ENCODE measurements at regions not wholly inside any gene's neighbourhood (a gene's known extent, or its start where the extent isn't known, plus 50 kb on each side); places are given as distances from the start of the nearest gene placed in this dataset.

GRCh38 chr2:19838616-19839015 is 63.2 kb downstream of the TTC32 start:
- H3F3A ChIP-seq (ENCODE audit: insufficient read depth, low read length) = no peaks in the 10 kb centered on the region
- DNase-seq = no peak
- H4K20me1 ChIP-seq (ENCODE audit: insufficient read depth, low read length) = no peaks in the 10 kb centered on the region
- no peak overlapping the region for H2AFZ ChIP-seq (ENCODE audit: low read length)
- no peaks in the 10 kb centered on the region for H3K4me1 ChIP-seq (ENCODE audit: low read length)
- H3K27ac ChIP-seq (ENCODE audit: low read length) = no peak overlapping the region
- H3K4me3 ChIP-seq (ENCODE audit: low read length) = no peak overlapping the region
- no peak overlapping the region for H3K9ac ChIP-seq (ENCODE audit: low read length)
- no peak overlapping the region for H3K4me2 ChIP-seq (ENCODE audit: low read depth, low read length)
- H3K9me2 ChIP-seq (replicated peaks; ENCODE audit: insufficient read depth, low read length) = no peaks in the 10 kb centered on the region
- H3K36me3 ChIP-seq (replicated peaks; ENCODE audit: insufficient read depth, low read length) = no peaks in the 10 kb centered on the region
- no peaks in the 10 kb centered on the region for H3K79me2 ChIP-seq (ENCODE audit: low read length)
- TF ChIP-seq CTCF (IDR thresholded peaks at IDR 0.05; ENCODE audit: low read length) = no peak
- no peaks in the 10 kb centered on the region for H3K27me3 ChIP-seq (replicated peaks; ENCODE audit: insufficient read depth, low read length)
- no peaks in the 10 kb centered on the region for H3K9me3 ChIP-seq (replicated peaks; ENCODE audit: insufficient read depth, low read length)

- no peak overlapping the region for H3K4me2 ChIP-seq (ENCODE audit: low read depth, low read length)
- H3K4me1 ChIP-seq (ENCODE audit: low read length) = no peaks in the 10 kb centered on the region
- H3K79me2 ChIP-seq (ENCODE audit: low read length) = no peaks in the 10 kb centered on the region
- no peaks in the 10 kb centered on the region for H3K27me3 ChIP-seq (replicated peaks; ENCODE audit: insufficient read depth, low read length)
- H3K9me3 ChIP-seq (replicated peaks; ENCODE audit: insufficient read depth, low read length) = no peaks in the 10 kb centered on the region
- no peaks in the 10 kb centered on the region for H3K9me2 ChIP-seq (replicated peaks; ENCODE audit: insufficient read depth, low read length)
- no peak overlapping the region for H3K27ac ChIP-seq (ENCODE audit: low read length)
- no peak overlapping the region for H2AFZ ChIP-seq (ENCODE audit: low read length)
- H3K9ac ChIP-seq (ENCODE audit: low read length) = no peak overlapping the region
- no peak for TF ChIP-seq CTCF (IDR thresholded peaks at IDR 0.05; ENCODE audit: low read length)
- TF ChIP-seq EZH2phosphoT487 (IDR thresholded peaks at IDR 0.05; ENCODE audit: low read length) = no peak
- TF ChIP-seq EZH2 (optimal IDR thresholded peaks at IDR 0.05; ENCODE audit: low read depth, low read length) = no peak
- H3K36me3 ChIP-seq (replicated peaks; ENCODE audit: insufficient read depth, low read length) = no peaks in the 10 kb centered on the region
- no peak overlapping the region for H3K4me3 ChIP-seq (ENCODE audit: low read length)
- DNase-seq = no peak
- no peaks in the 10 kb centered on the region for H3F3A ChIP-seq (ENCODE audit: insufficient read depth, low read length)
- no peaks in the 10 kb centered on the region for H4K20me1 ChIP-seq (ENCODE audit: insufficient read depth, low read length)
Measured at GRCh38 chr2:19837235-19837766, 64.5 kb downstream of the TTC32 start.

GRCh38 chr2:19835781-19836281 is 66.0 kb downstream of the TTC32 start:
- H3F3A ChIP-seq (ENCODE audit: insufficient read depth, low read length) = no peaks in the 10 kb centered on the region
- H3K79me2 ChIP-seq (ENCODE audit: low read length) = no peaks in the 10 kb centered on the region
- H3K4me3 ChIP-seq (ENCODE audit: low read length) = no peak overlapping the region
- H3K4me2 ChIP-seq (ENCODE audit: low read depth, low read length) = no peak overlapping the region
- no peaks in the 10 kb centered on the region for H3K27me3 ChIP-seq (replicated peaks; ENCODE audit: insufficient read depth, low read length)
- no peaks in the 10 kb centered on the region for H3K4me1 ChIP-seq (ENCODE audit: low read length)
- H4K20me1 ChIP-seq (ENCODE audit: insufficient read depth, low read length) = no peaks in the 10 kb centered on the region
- H3K36me3 ChIP-seq (replicated peaks; ENCODE audit: insufficient read depth, low read length) = no peaks in the 10 kb centered on the region
- H3K9me3 ChIP-seq (replicated peaks; ENCODE audit: insufficient read depth, low read length) = no peaks in the 10 kb centered on the region
- H3K9ac ChIP-seq (ENCODE audit: low read length) = no peak overlapping the region
- no peaks in the 10 kb centered on the region for H3K9me2 ChIP-seq (replicated peaks; ENCODE audit: insufficient read depth, low read length)
- no peak for DNase-seq
- TF ChIP-seq EZH2 (optimal IDR thresholded peaks at IDR 0.05; ENCODE audit: low read depth, low read length) = no peak
- TF ChIP-seq CTCF (IDR thresholded peaks at IDR 0.05; ENCODE audit: low read length) = no peak
- no peak for TF ChIP-seq EZH2phosphoT487 (IDR thresholded peaks at IDR 0.05; ENCODE audit: low read length)
- no peak overlapping the region for H2AFZ ChIP-seq (ENCODE audit: low read length)
- H3K27ac ChIP-seq (ENCODE audit: low read length) = no peak overlapping the region

All from MM.1S (cell line).